GM21367 (cell line): ENCODE measurements at regions not wholly inside any gene's neighbourhood (a gene's known extent, or its start where the extent isn't known, plus 50 kb on each side); places are given as distances from the start of the nearest gene placed in this dataset.

Source experiments
- ATAC-seq: cut with Tn5 transposase; IDR thresholded peaks from one replicate; pipeline ENCODE4 v1.9.1; 2021; ENCODE audit not compliant: unreplicated experiment

DNA sequence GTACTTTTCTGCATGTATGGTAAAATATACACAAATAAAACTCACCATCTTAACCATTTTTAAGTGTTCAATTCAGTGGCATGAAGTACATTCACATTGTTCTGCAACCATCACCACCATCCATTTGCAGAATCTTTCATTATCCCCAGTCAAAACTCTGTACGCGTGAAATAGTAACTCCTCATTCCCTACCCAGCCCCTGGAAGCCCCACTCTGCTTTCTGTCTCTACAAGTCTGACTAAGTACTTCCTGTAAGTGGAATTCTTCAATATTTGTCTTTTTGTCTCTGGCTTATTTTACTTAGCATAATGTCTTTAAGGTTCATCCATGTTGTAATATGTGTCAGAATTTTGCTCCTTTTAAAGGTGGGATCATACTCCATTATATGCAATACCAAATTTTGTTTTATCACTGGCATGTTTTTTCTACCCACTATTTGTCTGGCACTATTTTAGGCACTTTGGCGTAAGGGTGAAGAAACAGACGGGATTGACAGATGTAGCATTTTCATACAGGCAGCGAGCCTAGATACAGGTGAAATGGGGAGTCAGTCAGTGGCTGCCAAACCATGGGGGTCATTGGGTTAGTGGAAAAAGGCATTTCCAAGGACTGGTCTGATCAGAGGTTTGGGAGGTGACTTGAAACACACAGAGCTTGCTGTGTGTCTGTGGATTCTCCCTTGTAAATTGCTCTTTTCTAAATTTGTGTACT, 163.2 kb upstream of the MYCN start:
- ATAC-seq: no peak

DNA sequence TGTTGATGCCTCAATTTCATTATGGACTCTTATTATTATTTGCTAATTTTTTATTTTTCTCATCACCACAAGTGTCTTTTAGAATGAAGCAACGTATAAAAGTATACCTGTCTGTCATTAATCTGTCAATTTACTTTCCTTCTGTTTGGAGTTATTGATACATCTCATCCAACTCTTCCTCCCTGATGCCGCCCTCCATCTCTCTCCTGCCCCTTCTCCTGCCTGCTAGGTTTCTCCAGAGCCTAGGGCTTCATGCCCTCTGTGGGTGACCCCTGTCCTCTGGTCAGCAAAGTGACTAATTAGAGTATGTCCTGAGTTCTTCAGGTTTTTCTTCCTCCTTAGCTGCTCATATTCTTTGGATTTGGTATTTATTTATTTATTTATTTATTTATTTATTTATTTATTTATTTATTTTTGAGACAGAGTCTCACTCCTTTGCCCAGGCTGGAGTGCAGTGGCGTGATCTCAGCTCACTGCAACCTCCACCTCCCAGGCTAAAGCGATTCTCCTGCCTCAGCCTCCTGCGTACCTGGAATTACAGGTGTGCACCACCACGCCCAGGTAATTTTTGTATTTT, 162.5 kb upstream of the MYCN start:
- ATAC-seq: no peak

DNA sequence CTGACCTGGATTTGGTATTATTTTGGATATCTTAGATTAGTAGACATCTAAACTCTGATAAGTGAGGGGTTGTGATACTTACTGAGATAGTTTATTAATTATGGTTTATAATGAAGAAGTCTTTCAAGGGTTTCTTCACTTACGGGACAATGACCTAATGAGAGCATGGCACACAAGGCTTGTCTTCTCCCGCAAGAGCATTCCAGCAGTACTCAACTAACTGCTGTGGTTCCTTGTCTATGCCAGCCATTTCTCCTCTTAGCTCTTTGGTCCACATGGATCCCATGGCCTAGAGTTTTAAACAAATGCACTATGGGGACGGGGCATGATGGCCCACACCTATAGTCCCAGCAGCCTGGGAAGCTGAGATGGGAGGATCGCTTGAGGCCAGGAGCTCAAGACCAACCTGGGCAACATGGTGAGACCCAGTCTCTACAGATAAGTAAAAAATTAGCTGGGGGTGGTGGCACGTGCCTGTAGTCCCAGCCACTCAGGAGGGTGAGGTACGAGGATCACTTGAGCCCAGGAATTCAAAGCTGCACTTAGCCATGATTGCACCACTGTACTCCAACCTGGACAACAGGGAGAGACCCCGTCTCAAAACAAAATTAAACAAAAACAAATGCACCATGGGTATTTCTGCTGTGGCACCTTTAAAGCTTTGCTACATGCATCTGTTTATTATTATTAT, 161.7 kb upstream of the MYCN start:
- ATAC-seq: no peak

DNA sequence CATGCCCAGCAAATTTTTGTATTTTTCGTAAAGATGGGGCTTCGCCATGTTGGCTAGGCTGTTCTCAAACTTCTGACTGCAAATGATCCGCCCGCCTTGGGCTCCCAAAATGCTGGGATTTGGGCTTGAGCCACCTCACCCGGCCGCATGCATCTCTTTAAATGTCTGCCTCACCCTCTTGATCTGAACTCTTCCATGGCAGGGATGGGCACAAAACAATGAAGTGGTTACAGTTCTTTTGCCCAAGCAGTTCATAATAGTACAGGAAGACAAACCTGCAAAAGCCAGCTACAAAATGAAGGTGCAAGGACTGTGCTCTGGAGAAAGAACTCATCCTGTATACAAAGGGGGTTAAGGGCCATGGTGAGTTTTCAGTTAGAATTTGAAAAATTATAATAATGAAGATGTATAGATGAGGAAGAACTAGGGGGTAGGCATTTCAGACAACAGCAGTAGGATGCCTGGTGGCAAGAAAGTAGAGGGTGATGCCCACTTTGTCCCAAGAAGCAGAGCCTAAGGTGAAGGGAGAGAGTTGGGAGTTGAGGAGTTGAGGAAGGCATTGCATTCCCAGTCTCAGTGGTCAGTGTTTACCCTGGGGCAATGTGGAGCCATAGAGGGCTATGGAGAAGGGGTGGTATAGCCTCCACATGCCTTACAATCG, 160.8 kb upstream of the MYCN start:
- ATAC-seq: no peak

DNA sequence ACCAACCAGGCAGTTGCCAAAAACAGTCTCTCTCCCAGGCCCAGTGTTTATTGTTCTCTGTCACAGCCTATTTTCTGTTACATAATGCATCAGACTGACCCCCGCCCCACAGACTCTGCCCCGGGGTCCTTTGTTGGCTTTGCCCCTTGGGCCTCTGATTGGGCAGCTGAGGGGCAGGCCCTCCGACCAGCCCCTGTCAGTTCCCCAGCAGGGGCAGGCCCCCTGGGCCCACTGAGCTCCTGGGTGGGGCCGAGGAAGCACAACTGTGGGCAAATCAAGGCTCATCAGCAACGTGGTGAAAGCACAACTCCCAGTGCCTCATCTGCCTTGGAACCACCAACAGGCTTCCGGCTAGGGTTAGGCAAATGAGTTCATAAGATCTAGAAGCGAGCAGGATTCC, 160.1 kb upstream of the MYCN start:
- no peak for ATAC-seq

DNA sequence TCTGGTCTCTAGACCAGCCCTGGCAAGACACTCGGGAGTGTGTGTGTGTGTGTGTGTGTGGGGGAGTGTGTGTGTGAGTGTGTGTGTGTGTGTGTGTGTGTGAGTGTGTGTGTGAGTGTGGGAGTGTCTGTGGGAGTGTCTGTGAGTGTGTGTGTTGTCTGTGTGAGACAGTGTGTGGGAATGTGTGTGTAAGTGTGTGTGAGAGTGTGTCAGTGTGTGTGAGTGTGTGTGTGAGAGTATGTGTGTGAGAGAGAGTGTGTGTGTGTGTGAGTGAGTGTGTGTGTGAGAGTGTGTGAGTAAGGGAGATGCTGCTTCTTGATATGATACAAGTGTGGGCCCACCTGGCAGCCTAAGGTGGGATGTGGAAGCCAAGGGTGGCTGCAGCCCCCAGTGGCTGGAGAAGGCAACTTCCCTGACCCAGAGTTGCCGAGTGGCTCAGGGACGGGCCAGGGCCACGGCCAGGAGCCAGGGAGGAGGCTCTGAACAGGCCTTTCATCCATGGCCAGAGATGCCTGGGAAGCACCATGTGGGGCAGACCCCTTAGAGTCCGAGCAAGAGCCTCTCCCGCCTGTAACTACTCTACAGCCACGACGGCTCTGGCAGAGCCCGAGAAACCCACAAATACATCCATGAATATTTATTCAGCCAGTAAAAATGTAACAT, 159.3 kb upstream of the MYCN start:
- ATAC-seq: no peak

DNA sequence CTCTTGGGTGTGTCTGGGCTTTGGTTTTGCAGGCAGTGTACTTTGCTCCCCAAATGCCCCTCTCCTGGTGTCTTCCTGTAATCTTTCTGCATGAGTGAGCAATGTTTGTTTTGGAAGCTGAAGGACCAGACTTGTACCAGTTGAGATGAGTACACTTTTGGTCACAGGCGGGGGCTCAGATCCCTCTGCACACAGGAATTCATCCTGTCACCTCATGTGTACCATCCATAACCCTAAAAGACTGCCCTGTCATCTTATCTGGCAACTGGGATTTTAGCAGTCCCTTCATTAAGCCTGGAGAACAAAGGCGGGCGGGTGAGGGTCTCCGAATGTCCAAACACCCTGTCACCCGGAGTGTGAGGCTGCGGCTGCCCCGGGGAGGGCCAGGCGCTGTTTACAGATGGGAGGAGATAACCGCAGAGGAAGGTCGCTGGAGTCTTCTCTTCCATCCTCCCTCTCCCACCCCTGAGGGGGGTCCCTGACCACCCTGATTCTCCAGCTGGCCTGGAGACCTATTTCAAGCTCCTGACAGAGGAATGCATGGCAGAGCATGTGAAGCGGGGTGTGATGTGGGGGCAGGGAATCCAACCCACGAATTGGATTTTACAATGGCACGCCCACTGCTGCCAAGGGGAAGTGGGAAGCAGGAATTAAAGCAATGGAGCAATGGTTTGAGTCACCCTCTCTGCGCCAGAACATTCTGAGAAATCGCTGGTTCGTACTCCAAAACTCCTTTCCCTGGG, 158.2 kb upstream of the MYCN start:
- no peak for ATAC-seq

DNA sequence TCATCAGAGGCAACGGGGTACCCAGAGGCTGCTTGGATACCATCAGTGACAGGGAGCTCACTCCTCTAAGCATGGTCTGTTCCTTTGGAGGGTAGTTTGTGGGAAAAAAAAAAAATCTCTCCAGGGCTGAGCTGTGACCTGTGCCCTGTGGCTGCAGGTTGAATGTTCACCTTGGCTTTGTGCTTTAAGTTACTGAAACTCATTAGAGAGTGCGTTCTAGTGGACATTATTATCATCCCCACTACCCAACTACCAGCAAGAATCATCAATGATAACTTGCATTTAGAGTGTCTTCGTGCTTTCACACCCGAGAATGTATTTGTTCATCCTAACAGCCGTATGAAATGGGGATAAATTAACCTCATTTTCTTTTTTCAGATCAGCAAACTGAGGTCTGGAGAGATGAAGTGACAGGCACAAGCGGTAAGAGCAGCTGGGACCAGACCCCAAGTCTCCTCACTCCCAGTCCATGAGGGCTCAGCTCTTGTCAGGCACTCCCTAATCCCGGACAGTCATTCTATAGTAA, 157.5 kb upstream of the MYCN start:
- no peak for ATAC-seq

DNA sequence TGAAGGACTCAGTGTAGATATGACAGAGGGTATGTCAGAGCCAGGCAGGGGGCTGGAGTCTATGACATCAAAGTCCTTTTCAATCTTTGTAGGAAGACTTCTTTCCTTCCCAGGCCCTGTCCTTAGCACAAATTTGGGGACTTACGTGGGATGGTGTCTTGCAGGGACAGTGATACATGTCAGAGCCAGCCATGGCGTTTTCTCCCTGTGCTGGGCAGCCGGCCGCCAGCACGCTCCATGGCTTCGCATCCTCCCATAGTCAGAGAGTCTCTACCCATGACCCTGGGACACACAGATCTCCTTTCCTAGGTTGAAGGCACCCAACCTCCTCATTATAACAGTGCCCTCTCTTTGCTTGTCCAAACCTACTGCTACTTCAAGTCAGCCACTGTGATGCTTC, 156.9 kb upstream of the MYCN start:
- ATAC-seq: no peak

DNA sequence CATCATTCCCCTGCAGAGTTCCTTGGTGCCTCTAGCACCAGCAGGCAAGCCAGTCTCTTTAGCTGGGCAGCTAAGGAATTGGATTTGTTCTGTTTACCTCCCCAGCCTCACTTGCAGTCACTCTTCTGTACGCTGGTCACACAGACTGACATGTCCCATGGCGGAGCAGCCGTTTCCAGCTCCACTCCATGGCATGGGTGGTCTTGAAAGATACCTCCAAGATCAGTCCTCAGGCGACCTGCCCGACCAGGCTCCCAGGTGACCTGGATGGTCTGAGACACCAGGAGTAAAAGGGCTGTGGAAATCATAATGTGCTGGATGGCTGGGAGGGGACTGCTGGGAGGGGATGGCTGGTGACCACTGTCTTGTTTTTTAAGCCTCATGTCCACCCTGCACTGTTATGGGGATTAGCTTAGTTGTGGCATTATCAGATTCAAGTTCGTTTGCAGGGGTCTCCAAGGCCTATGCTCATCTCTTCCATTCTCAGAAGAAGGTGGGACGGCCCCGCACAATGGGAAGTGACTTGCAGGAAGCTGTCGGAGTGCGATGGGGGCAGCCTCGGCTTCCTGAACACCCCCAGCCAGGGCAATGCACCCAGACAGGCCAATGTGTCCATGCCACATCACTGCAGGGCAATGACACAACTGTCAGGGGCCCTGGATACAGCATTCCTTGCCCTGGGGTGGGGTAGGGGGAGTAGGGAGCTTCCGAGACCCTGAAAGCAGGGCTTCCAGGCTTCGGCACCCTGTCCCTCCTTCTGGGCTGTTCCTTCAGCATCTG, 156.1 kb upstream of the MYCN start:
- ATAC-seq: no peak

DNA sequence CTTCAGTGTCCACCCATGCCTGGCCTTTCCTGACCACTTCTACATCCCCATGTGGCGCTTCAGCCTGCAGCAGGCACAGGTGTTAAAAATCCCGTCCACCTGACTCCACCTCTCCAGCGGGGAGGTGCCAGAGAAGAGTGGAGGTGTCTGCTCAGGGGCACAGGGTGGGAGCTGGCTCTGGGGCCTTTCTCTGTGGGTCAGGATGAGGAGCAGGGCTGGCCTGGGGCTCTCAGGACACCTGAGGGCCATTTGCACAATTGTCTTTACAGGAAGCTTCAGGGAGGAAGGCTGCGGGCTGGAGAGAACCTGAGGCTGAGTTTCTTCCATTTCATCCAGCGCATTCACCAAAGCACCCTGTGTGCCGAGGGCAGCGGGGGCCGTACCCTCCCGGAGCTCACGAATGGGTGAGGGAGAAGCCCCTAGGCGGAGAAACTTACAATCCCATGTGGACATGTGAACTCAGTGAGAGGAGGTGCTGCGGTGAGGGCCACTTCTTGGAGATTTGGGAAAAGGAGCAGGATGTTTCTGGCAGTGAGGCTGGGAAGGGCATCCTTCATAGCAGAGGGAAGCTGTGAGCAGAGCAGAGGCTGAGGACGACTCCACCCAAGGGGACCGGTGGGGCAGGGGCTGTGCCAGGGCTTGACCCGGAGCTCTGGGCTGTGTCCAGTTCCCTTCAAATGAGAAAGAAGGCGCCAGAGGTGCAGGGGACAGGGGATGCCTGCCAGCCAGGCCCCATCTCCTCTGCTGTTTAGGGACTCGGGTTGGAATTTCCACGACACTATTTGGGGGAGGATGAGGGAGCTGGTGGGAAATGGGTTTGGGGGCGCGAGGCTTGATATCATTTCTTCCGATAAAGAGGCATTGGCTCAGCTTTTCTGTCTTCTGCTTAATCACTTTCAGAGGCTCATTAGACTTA, 155.2 kb upstream of the MYCN start:
- no peak for ATAC-seq

DNA sequence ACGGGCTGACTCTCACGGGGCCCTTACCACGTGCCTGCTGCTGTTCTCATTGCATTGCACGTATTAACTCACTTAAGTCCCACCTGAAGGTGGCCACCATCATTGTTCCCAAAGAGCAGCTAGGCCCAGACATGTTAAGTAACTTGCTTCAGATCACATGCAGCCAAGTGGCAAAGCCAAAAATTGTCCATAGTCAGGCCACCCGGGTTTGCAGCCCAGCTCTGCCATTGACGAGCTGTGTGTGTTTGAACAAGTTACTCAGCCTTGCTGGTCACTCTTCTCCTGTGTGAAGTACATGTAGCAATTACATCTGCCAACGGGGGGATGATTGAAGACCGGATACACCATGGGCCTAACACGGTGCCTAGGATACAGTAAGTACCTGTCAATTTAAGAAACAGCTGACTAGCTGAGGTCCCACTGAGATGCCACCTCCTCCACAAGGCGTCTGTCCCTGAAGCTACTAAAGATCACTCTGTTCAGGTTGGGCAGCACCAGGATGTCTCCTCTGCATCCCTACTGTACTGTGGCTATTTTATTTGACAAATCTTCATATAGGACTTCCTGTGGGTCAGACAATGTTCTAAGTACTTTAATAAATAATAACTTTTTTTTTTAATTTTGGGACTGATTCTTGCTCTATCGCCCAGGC, 154.2 kb upstream of the MYCN start:
- no peak for ATAC-seq

DNA sequence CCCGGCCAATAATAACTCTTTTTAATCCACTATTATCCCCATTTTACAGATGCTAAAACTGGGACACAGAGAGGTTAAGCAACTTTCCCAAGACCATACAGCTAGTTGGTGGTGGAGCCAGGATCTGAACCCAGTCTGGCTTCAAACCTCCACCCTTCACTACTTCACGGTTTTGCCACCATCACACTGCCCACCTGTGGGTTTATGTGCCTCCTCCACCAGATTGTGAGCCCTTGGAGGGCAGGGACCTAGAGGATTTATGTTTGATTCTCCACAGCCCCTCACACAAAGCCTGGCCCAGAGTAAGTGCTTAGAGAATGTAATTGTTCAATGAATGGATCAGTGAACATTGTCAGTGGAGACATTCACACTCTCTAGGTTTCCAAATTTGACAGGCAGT, 153.4 kb upstream of the MYCN start:
- no peak for ATAC-seq

DNA sequence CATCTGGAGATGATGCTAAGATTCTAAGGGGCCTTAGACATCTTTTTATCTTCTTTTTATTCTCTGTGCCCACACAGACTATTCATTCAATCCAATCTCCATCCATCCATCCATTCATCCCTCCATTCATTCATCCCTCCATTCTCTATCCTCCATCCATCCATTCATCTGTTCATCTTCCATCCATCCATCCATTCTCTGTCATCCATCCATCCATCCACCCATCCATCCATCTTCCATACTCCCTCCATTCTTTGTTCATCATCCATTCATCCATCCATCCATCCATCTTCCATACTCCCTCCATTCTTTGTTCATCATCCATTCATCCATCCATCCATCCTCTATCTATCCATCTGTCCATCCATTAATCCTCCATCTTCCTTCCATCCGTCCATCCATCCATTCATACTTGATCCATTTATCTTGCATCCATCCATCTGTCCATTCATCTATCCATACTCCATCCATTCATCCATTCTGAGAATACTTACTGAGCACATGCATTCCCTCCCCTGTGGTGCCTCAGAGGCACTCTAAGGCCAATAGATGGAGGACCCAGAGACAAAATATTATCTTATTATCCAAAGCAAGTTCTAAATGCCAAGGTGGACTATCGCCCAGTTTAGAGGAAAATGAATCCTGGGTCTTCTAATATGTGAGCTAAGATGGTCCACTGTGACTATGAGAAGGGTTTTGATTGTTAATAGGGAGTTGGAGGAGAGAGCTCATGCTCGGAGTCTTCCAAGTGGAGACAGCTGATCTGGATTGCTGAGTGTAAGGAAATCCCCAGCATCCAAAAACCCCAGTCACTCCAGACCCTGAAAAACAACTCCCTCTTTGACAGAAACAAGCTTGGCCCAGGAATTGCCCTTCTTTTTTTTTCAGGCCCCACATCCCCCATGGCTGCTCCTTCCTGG, 152.6 kb upstream of the MYCN start:
- no peak for ATAC-seq

DNA sequence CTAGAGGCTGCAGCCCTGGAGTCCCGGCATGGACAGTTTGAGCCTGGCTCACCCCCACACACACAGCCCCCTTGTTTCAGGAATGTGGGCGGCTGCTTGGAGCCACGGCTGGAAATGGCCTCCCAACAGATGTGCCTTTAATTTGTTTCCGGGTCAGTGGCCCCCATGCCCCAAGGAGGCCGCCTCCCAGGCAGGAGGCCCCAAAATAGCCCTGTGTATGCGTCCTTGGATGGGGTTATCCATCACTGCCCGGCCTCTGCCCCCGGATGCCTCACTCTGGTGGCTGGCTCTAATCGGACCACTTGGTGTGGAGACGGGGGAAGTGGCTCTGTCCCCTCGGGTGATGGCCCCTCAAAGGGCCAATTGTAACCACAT, 151.9 kb upstream of the MYCN start:
- no peak for ATAC-seq

DNA sequence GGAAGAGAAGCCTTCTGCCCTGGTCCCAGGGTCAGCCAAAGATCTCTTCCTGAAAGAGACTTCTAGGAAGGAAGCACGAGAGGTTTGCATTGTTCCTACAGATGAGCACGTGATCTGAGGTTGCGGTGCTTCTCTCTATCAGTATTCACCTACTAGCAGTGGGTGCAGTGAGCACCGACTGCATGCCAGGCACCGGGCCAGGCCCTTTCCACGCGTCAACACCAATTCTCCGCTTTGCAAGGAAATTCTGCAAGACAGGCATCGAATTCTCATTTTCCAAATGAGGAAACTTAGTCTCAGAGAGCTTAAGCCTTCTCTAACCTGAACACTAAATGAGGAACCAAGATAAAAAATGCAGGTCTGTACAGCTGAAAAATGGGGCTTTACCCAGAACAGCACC, 151.5 kb upstream of the MYCN start:
- ATAC-seq: no peak

DNA sequence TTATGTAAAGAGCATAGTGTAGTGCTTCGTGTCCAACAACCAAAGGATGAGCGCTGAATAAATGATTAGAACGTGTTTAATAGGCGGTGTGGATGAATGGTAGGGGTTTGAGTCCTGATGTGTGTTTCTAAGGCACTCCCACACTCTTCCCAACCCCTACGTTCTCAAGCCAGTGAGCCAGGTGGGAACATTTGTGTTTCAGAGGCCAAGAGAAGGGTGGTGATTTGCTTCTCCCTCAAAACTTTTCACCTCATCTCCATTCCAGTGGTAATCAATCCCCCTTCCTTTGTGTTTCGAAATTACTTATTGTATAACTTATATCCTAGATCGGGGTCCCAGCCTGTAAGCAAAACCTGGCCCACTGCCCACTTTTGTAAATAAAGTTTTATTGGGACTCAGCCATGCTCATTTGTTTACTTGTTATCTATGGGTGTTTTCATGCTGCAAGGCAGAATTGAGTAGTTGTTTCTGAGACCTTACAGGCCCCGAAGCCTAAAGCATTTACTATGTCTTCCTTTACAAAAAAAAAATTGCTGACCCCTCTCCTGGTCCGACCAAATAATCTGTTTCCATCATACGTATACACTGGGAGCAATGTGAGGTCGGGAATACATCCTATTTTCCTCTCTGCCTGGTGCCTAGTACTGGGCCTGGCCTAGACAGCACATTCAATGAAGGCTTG, 150.8 kb upstream of the MYCN start:
- no peak for ATAC-seq
